SK-N-SH (cell line): ENCODE measurements at regions not wholly inside any gene's neighbourhood (a gene's known extent, or its start where the extent isn't known, plus 50 kb on each side); places are given as distances from the start of the nearest gene placed in this dataset.

ENCODE experiments used
- CTCF ChIA-PET: fragments of 300-600, 350-600 bp; formaldehyde crosslinking; extraction: SDS; loops from one replicate; lab custom pipeline; 2021; lab: Yijun Ruan, JAX
- POLR2A ChIA-PET: fragments of 350-600 bp; sonication (Branson Sonifier 250); formaldehyde crosslinking; extraction: SDS; loops from one replicate; lab custom pipeline; 2020; ENCODE audit warnings: antibody characterized with exemption, inconsistent platforms; lab: Yijun Ruan, JAX
- DNase-seq: peaks from one replicate; pipeline ENCODE4 v3.0.0; 2012
- H2AFZ ChIP-seq: fragments of 200-600 bp; sonication (generic); 2 replicates; pipeline ENCODE4 v1.8.1; 2016; ENCODE audit warnings: antibody characterized with exemption, mild to moderate bottlenecking, low read depth
- H3F3A ChIP-seq: fragments of 200-600 bp; sonication (generic); replicated peaks from 2 replicates; pipeline ENCODE3; 2016; ENCODE audit warnings: antibody characterized with exemption, mild to moderate bottlenecking; ENCODE audit not compliant: insufficient read depth
- H3K27ac ChIP-seq, 2 experiments: fragments of 200-500 bp in 1 of 2; fragments of 200-600 bp in 1 of 2; sonication (Bioruptor generic) in 1 of 2; sonication (generic), shearing (Covaris generic) in 1 of 2; 2 replicates each; pipeline versions ENCODE4 v1.5.1 to v1.6.1; 2014 to 2016; ENCODE audit warnings: low read depth in 2 of 2, inconsistent platforms in 1 of 2, low read length in 1 of 2, mild to moderate bottlenecking in 1 of 2, mixed read lengths in 1 of 2
- H3K27me3 ChIP-seq: fragments of 200-600 bp; sonication (generic), shearing (Covaris generic); 2 replicates; pipeline ENCODE4 v1.6.1; 2016; ENCODE audit warnings: mixed run types; ENCODE audit not compliant: insufficient read depth
- H3K36me3 ChIP-seq, 2 experiments: fragments of 200-500 bp in 1 of 2; fragments of 200-600 bp in 1 of 2; sonication (Bioruptor generic) in 1 of 2; sonication (generic) in 1 of 2; replicated peaks in 1 of 2; 2 replicates each; pipeline versions ENCODE3 to v1.5.1; 2014 to 2016; ENCODE audit warnings: low read length in 1 of 2, mild to moderate bottlenecking in 1 of 2; ENCODE audit not compliant: insufficient read depth in 2 of 2, control insufficient read depth in 1 of 2
- H3K4me1 ChIP-seq, 2 experiments: fragments of 200-500 bp in 1 of 2; fragments of 200-600 bp in 1 of 2; sonication (Bioruptor generic) in 1 of 2; sonication (generic), shearing (Covaris generic) in 1 of 2; 2 replicates each; pipeline versions ENCODE4 v1.5.1 to v1.6.1; 2014 to 2016; ENCODE audit warnings: low read depth in 1 of 2, low read length in 1 of 2, mixed run types in 1 of 2; ENCODE audit not compliant: insufficient read depth in 2 of 2, control insufficient read depth in 1 of 2
- H3K4me2 ChIP-seq: fragments of 200-600 bp; sonication (generic), shearing (Covaris generic); 2 replicates; pipeline ENCODE4 v1.6.1; 2017; ENCODE audit warnings: mixed run types
- H3K4me3 ChIP-seq, 2 experiments: fragments of 200-500 bp in 1 of 2; fragments of 200-600 bp in 1 of 2; sonication (Bioruptor generic) in 1 of 2; sonication (generic), shearing (Covaris generic) in 1 of 2; 2 replicates each; pipeline versions ENCODE4 v1.5.1 to v1.8.1; 2014 to 2016; ENCODE audit warnings: low read depth in 2 of 2, inconsistent platforms in 1 of 2, low read length in 1 of 2, mild to moderate bottlenecking in 1 of 2, mixed read lengths in 1 of 2, moderate library complexity in 1 of 2
- H3K79me2 ChIP-seq: fragments of 200-600 bp; sonication (generic); 2 replicates; pipeline ENCODE4 v1.8.1; 2017; ENCODE audit warnings: mild to moderate bottlenecking; ENCODE audit not compliant: insufficient read depth
- H3K9ac ChIP-seq: fragments of 200-600 bp; sonication (generic); 2 replicates; pipeline ENCODE4 v1.6.1; 2017; ENCODE audit warnings: mixed run types
- H3K9me2 ChIP-seq: fragments of 200-600 bp; sonication (generic); 2 replicates; pipeline ENCODE4 v1.6.1; 2017; ENCODE audit warnings: mixed run types
- H3K9me3 ChIP-seq: fragments of 200-600 bp; sonication (generic); 2 replicates; pipeline ENCODE4 v1.6.1; 2017; ENCODE audit warnings: mixed run types, mild to moderate bottlenecking, moderate library complexity
- H4K20me1 ChIP-seq: fragments of 200-600 bp; sonication (generic); 2 replicates; pipeline ENCODE4 v1.6.1; 2017; ENCODE audit warnings: mild to moderate bottlenecking, mixed run types; ENCODE audit not compliant: insufficient read depth
- CTCF ChIP-seq: fragments of 200-600 bp; sonication (generic); IDR thresholded peaks from 2 replicates; pipeline ENCODE4 v1.6.1; 2017; ENCODE audit warnings: antibody characterized with exemption, mild to moderate bottlenecking, moderate library complexity
- ELF1 ChIP-seq: IDR thresholded peaks from 2 replicates; pipeline ENCODE4 v1.4.0; 2012
- GATA2 ChIP-seq: sonication (generic); formaldehyde crosslinking; IDR thresholded peaks from 2 replicates; pipeline ENCODE4 v1.5.0; 2020; ENCODE audit warnings: mild to moderate bottlenecking, missing genetic modification reagents
- IRF3 ChIP-seq: fragments of 150-350 bp; IDR thresholded peaks from 2 replicates; pipeline ENCODE4 v1.6.1; 2016; ENCODE audit warnings: mild to moderate bottlenecking, low read depth, low read length
- JUND ChIP-seq: IDR thresholded peaks from 2 replicates; pipeline ENCODE4 v1.4.0; 2012
- MXI1 ChIP-seq: IDR thresholded peaks from 2 replicates; pipeline ENCODE4 v1.6.1; 2012; ENCODE audit warnings: mild to moderate bottlenecking, low read depth, low read length, improper control_type of control experiment
- NFIC ChIP-seq: IDR thresholded peaks from 2 replicates; pipeline ENCODE4 v1.4.0; 2012; ENCODE audit warnings: borderline replicate concordance
- PBX3 ChIP-seq: IDR thresholded peaks from 2 replicates; pipeline ENCODE4; 2012
- RCOR1 ChIP-seq: fragments of 150-350 bp; IDR thresholded peaks from 2 replicates; pipeline ENCODE4 v1.6.1; 2017; ENCODE audit warnings: antibody characterized with exemption, low read length
- SMC3 ChIP-seq: IDR thresholded peaks from 2 replicates; pipeline ENCODE4 v1.6.1; 2012; ENCODE audit warnings: low read depth, low read length, improper control_type of control experiment
- TAF1 ChIP-seq: IDR thresholded peaks from 2 replicates; pipeline ENCODE4 v1.6.1; 2012; ENCODE audit warnings: low read depth, mild to moderate bottlenecking, low read length, moderate library complexity, borderline replicate concordance
- TEAD4 ChIP-seq: IDR thresholded peaks from 2 replicates; pipeline ENCODE4 v1.4.0; 2012; ENCODE audit warnings: mild to moderate bottlenecking, borderline replicate concordance; ENCODE audit not compliant: insufficient read depth
- YY1 ChIP-seq: IDR thresholded peaks from 2 replicates; pipeline ENCODE4 v1.4.0; 2012; ENCODE audit warnings: low read depth, mild to moderate bottlenecking
- WGBS: methylation state at CpG from one replicate; pipeline ENCODE4 v1.1.6; 2017; ENCODE audit warnings: low lambda C conversion rate; 5-methylcytosine and 5-hydroxymethylcytosine counted together

- no peak for TF ChIP-seq NFIC
- no peak for TF ChIP-seq JUND
- TF ChIP-seq, all 33 proteins: peak for 0
These were observed 985.1 kb downstream of the TSN start (continued) for GRCh38 chr2:122740594-122740948.

- POLR2A ChIA-PET: no interaction called here
- no peaks in the 10 kb centered on the region for H3K9me3 ChIP-seq
- H3K4me3 ChIP-seq: no peak overlapping the region
- H4K20me1 ChIP-seq: no peaks in the 10 kb centered on the region
- no peak overlapping the region for H2AFZ ChIP-seq
- H3K9me2 ChIP-seq: no peaks in the 10 kb centered on the region; the same call in 1 of the 2 replicates
- no peak for DNase-seq
- no peak for TF ChIP-seq MXI1
- no peak for TF ChIP-seq YY1
- no peak for TF ChIP-seq IRF3
- TF ChIP-seq RCOR1: no peak
- H3K27ac ChIP-seq: no peak overlapping the region
- H3K27me3 ChIP-seq: no peaks in the 10 kb centered on the region
- H3K4me1 ChIP-seq: no peaks in the 10 kb centered on the region
- no peak overlapping the region for H3K9ac ChIP-seq
- CTCF ChIA-PET: no interaction called here
- no peak overlapping the region for H3K4me2 ChIP-seq
- H3K36me3 ChIP-seq: no peaks in the 10 kb centered on the region
- H3K79me2 ChIP-seq: no peaks in the 10 kb centered on the region
- no peaks in the 10 kb centered on the region for H3F3A ChIP-seq
- 37% methylated on average over 1 of the region's 1 CpG for WGBS
These were observed 986.0 kb downstream of the TSN start for GRCh38 chr2:122741403-122741802.

- Histone ChIP-seq H3K79me2 (no peaks in the 10 kb centered on the region), H3K4me3 (no peak overlapping the region), H3K9me3 (no peaks in the 10 kb centered on the region), H3K36me3 (no peaks in the 10 kb centered on the region), H3K4me2 (no peak overlapping the region), H3K27me3 (no peaks in the 10 kb centered on the region), H4K20me1 (no peaks in the 10 kb centered on the region), H3K4me1 (no peaks in the 10 kb centered on the region), H3F3A (no peaks in the 10 kb centered on the region), H3K27ac (no peak overlapping the region), H3K9ac (no peak overlapping the region), H2AFZ (no peak overlapping the region), H3K9me2 (no peaks in the 10 kb centered on the region; the same call in 1 of the 2 replicates)
- POLR2A ChIA-PET: no interaction called here
- 32% methylated on average over 2 of the region's 2 CpGs for WGBS
- DNase-seq: no peak
- TF ChIP-seq SMC3 (no peak), CTCF (no peak), TAF1 (no peak), RCOR1 (no peak), ELF1 (no peak), PBX3 (no peak), TEAD4 (no peak), GATA2 (CRISPR knock-in tag) (no peak)
- CTCF ChIA-PET: no interaction called here
These were observed 987.7 kb downstream of the TSN start for GRCh38 chr2:122743021-122743675.
